ENCODE measurements at regions not wholly inside any gene's neighbourhood (a gene's known extent, or its start where the extent isn't known, plus 50 kb on each side); places are given as distances from the start of the nearest gene placed in this dataset.

GRCh38 chr12:38152816-38153736, 163.5 kb upstream of the ALG10B start:
- Histone ChIP-seq H3K4me1 (ENCODE audit: control insufficient read depth in 1 of 2, insufficient read depth in 2 of 2, low read length in 2 of 2) (no peaks in the 10 kb centered on the region), H3K27me3 (ENCODE audit: control insufficient read depth in 1 of 2, insufficient read depth in 2 of 2, low read length in 2 of 2) (no peaks in the 10 kb centered on the region), H3K9ac (ENCODE audit: low read depth in 1 of 2, low read length in 2 of 2) (no peak overlapping the region), H3K4me3 (ENCODE audit: low read depth in 1 of 2, low read length in 2 of 2) (no peak overlapping the region), H3K36me3 (ENCODE audit: control insufficient read depth in 1 of 2, insufficient read depth in 2 of 2, low read length in 2 of 2) (no peaks in the 10 kb centered on the region), H3K9me3 (ENCODE audit: control insufficient read depth in 1 of 2, low read length in 2 of 2) (peaks cover 13 to 16% of the 10 kb centered on the region in 2 donors), H3K27ac (ENCODE audit: low read depth, low read length) (no peak overlapping the region)

- H3K9ac ChIP-seq (ENCODE audit: low read depth in 1 of 2, low read length in 2 of 2) = no peak overlapping the region
- no peaks in the 10 kb centered on the region for H3K27me3 ChIP-seq (ENCODE audit: control insufficient read depth in 1 of 2, insufficient read depth in 2 of 2, low read length in 2 of 2)
- H3K9me3 ChIP-seq (ENCODE audit: control insufficient read depth in 1 of 2, low read length in 2 of 2) = peaks cover 13 to 19% of the 10 kb centered on the region in 2 donors
- H3K36me3 ChIP-seq (ENCODE audit: control insufficient read depth in 1 of 2, insufficient read depth in 2 of 2, low read length in 2 of 2) = no peaks in the 10 kb centered on the region
- no peak overlapping the region for H3K27ac ChIP-seq (ENCODE audit: low read depth, low read length)
- H3K4me3 ChIP-seq (ENCODE audit: low read depth in 1 of 2, low read length in 2 of 2) = no peak overlapping the region
- H3K4me1 ChIP-seq (ENCODE audit: control insufficient read depth in 1 of 2, insufficient read depth in 2 of 2, low read length in 2 of 2) = no peaks in the 10 kb centered on the region
Measured at GRCh38 chr12:38153737-38154061, 162.9 kb upstream of the ALG10B start.

- no peaks in the 10 kb centered on the region for H3K4me1 ChIP-seq (ENCODE audit: control insufficient read depth in 1 of 2, insufficient read depth in 2 of 2, low read length in 2 of 2)
- H3K9me3 ChIP-seq (ENCODE audit: control insufficient read depth in 1 of 2, low read length in 2 of 2) = peaks cover 10 to 19% of the 10 kb centered on the region in 2 donors
- H3K27ac ChIP-seq (ENCODE audit: low read depth, low read length) = no peak overlapping the region
- no peaks in the 10 kb centered on the region for H3K27me3 ChIP-seq (ENCODE audit: control insufficient read depth in 1 of 2, insufficient read depth in 2 of 2, low read length in 2 of 2)
- H3K36me3 ChIP-seq (ENCODE audit: control insufficient read depth in 1 of 2, insufficient read depth in 2 of 2, low read length in 2 of 2) = no peaks in the 10 kb centered on the region
- H3K9ac ChIP-seq (ENCODE audit: low read depth in 1 of 2, low read length in 2 of 2) = no peak overlapping the region
- H3K4me3 ChIP-seq (ENCODE audit: low read depth in 1 of 2, low read length in 2 of 2) = no peak overlapping the region
Measured at GRCh38 chr12:38154096-38155019, 162.2 kb upstream of the ALG10B start.

- Histone ChIP-seq H3K9ac (ENCODE audit: low read depth in 1 of 2, low read length in 2 of 2) (no peak overlapping the region), H3K4me1 (ENCODE audit: control insufficient read depth in 1 of 2, insufficient read depth in 2 of 2, low read length in 2 of 2) (no peaks in the 10 kb centered on the region), H3K27ac (ENCODE audit: low read depth, low read length) (no peak overlapping the region), H3K27me3 (ENCODE audit: control insufficient read depth in 1 of 2, insufficient read depth in 2 of 2, low read length in 2 of 2) (no peaks in the 10 kb centered on the region), H3K4me3 (ENCODE audit: low read depth in 1 of 2, low read length in 2 of 2) (no peak overlapping the region), H3K9me3 (ENCODE audit: control insufficient read depth in 1 of 2, low read length in 2 of 2) (peaks cover 4 to 15% of the 10 kb centered on the region in 2 donors), H3K36me3 (ENCODE audit: control insufficient read depth in 1 of 2, insufficient read depth in 2 of 2, low read length in 2 of 2) (no peaks in the 10 kb centered on the region)
Measured at GRCh38 chr12:38155020-38155395, 161.6 kb upstream of the ALG10B start.

GRCh38 chr12:38155526-38156496, 160.8 kb upstream of the ALG10B start:
- Histone ChIP-seq H3K9ac (ENCODE audit: low read depth in 1 of 2, low read length in 2 of 2) (no peak overlapping the region), H3K4me1 (ENCODE audit: control insufficient read depth in 1 of 2, insufficient read depth in 2 of 2, low read length in 2 of 2) (no peaks in the 10 kb centered on the region), H3K27ac (ENCODE audit: low read depth, low read length) (no peak overlapping the region), H3K4me3 (ENCODE audit: low read depth in 1 of 2, low read length in 2 of 2) (no peak overlapping the region), H3K9me3 (ENCODE audit: control insufficient read depth in 1 of 2, low read length in 2 of 2) (peaks cover 4 to 13% of the 10 kb centered on the region in 2 donors), H3K36me3 (ENCODE audit: control insufficient read depth in 1 of 2, insufficient read depth in 2 of 2, low read length in 2 of 2) (no peaks in the 10 kb centered on the region), H3K27me3 (ENCODE audit: control insufficient read depth in 1 of 2, insufficient read depth in 2 of 2, low read length in 2 of 2) (no peaks in the 10 kb centered on the region)

GRCh38 chr12:38156497-38157245, 159.9 kb upstream of the ALG10B start:
- no peaks in the 10 kb centered on the region for H3K4me1 ChIP-seq (ENCODE audit: control insufficient read depth in 1 of 2, insufficient read depth in 2 of 2, low read length in 2 of 2)
- H3K36me3 ChIP-seq (ENCODE audit: control insufficient read depth in 1 of 2, insufficient read depth in 2 of 2, low read length in 2 of 2) = no peaks in the 10 kb centered on the region
- H3K27me3 ChIP-seq (ENCODE audit: control insufficient read depth in 1 of 2, insufficient read depth in 2 of 2, low read length in 2 of 2) = no peaks in the 10 kb centered on the region
- peaks cover 4 to 9% of the 10 kb centered on the region in 2 donors for H3K9me3 ChIP-seq (ENCODE audit: control insufficient read depth in 1 of 2, low read length in 2 of 2)
- H3K4me3 ChIP-seq (ENCODE audit: low read depth in 1 of 2, low read length in 2 of 2) = no peak overlapping the region
- H3K9ac ChIP-seq (ENCODE audit: low read depth in 1 of 2, low read length in 2 of 2) = no peak overlapping the region
- H3K27ac ChIP-seq (ENCODE audit: low read depth, low read length) = no peak overlapping the region

- Histone ChIP-seq H3K9me3 (ENCODE audit: control insufficient read depth in 1 of 2, low read length in 2 of 2) (peaks cover 4 to 6% of the 10 kb centered on the region in 2 donors), H3K4me3 (ENCODE audit: low read depth in 1 of 2, low read length in 2 of 2) (no peak overlapping the region), H3K27me3 (ENCODE audit: control insufficient read depth in 1 of 2, insufficient read depth in 2 of 2, low read length in 2 of 2) (no peaks in the 10 kb centered on the region), H3K4me1 (ENCODE audit: control insufficient read depth in 1 of 2, insufficient read depth in 2 of 2, low read length in 2 of 2) (no peaks in the 10 kb centered on the region), H3K36me3 (ENCODE audit: control insufficient read depth in 1 of 2, insufficient read depth in 2 of 2, low read length in 2 of 2) (no peaks in the 10 kb centered on the region), H3K27ac (ENCODE audit: low read depth, low read length) (no peak overlapping the region), H3K9ac (ENCODE audit: low read depth in 1 of 2, low read length in 2 of 2) (no peak overlapping the region)
Measured at GRCh38 chr12:38157274-38157932, 159.2 kb upstream of the ALG10B start.

GRCh38 chr12:38157933-38158401, 158.6 kb upstream of the ALG10B start:
- Histone ChIP-seq H3K9me3 (ENCODE audit: control insufficient read depth in 1 of 2, low read length in 2 of 2) (peaks cover 4 to 6% of the 10 kb centered on the region in 2 donors), H3K9ac (ENCODE audit: low read depth in 1 of 2, low read length in 2 of 2) (no peak overlapping the region), H3K36me3 (ENCODE audit: control insufficient read depth in 1 of 2, insufficient read depth in 2 of 2, low read length in 2 of 2) (no peaks in the 10 kb centered on the region), H3K27ac (ENCODE audit: low read depth, low read length) (no peak overlapping the region), H3K4me3 (ENCODE audit: low read depth in 1 of 2, low read length in 2 of 2) (no peak overlapping the region), H3K27me3 (ENCODE audit: control insufficient read depth in 1 of 2, insufficient read depth in 2 of 2, low read length in 2 of 2) (no peaks in the 10 kb centered on the region), H3K4me1 (ENCODE audit: control insufficient read depth in 1 of 2, insufficient read depth in 2 of 2, low read length in 2 of 2) (no peaks in the 10 kb centered on the region)
